T-helper 2 cell treated with Interferon-gamma antibody and Interleukin-4, amounts not matched to agents 5 μg/mL and 100 μg/mL, for 36 hours (primary cell): ENCODE measurements at regions not wholly inside any gene's neighbourhood (a gene's known extent, or its start where the extent isn't known, plus 50 kb on each side); places are given as distances from the start of the nearest gene placed in this dataset.
A peak's percentile ranks its signal among the peaks of the same experiment; 100 is the strongest.
"Not testable (repeated sequence)": the region's sequence is repeated elsewhere in the genome, so short reads cannot be mapped to it uniquely, and the experiment has no call there.

ENCODE experiments used
- DNase-seq: peaks from one replicate; pipeline ENCODE4 v3.0.0; 2021; ENCODE audit warnings: low spot score
- H3K27ac Mint-ChIP-seq: one replicate; pipeline ENCODE4 v1.8.0; 2021; ENCODE audit warnings: mild to moderate bottlenecking, mixed read lengths
- H3K27me3 Mint-ChIP-seq: one replicate; pipeline ENCODE4 v1.8.0; 2021; ENCODE audit warnings: low read depth, mixed read lengths
- H3K36me3 Mint-ChIP-seq: one replicate; pipeline ENCODE4 v1.8.0; 2021; ENCODE audit warnings: low read depth, mixed read lengths
- H3K4me1 Mint-ChIP-seq: one replicate; pipeline ENCODE4 v1.8.0; 2021; ENCODE audit warnings: low read depth, mixed read lengths
- H3K4me3 Mint-ChIP-seq: one replicate; pipeline ENCODE4 v1.8.0; 2022; ENCODE audit warnings: mild to moderate bottlenecking, moderate library complexity, mixed read lengths
- H3K9me3 Mint-ChIP-seq: one replicate; pipeline ENCODE4 v1.8.0; 2021; ENCODE audit warnings: mixed read lengths

DNA sequence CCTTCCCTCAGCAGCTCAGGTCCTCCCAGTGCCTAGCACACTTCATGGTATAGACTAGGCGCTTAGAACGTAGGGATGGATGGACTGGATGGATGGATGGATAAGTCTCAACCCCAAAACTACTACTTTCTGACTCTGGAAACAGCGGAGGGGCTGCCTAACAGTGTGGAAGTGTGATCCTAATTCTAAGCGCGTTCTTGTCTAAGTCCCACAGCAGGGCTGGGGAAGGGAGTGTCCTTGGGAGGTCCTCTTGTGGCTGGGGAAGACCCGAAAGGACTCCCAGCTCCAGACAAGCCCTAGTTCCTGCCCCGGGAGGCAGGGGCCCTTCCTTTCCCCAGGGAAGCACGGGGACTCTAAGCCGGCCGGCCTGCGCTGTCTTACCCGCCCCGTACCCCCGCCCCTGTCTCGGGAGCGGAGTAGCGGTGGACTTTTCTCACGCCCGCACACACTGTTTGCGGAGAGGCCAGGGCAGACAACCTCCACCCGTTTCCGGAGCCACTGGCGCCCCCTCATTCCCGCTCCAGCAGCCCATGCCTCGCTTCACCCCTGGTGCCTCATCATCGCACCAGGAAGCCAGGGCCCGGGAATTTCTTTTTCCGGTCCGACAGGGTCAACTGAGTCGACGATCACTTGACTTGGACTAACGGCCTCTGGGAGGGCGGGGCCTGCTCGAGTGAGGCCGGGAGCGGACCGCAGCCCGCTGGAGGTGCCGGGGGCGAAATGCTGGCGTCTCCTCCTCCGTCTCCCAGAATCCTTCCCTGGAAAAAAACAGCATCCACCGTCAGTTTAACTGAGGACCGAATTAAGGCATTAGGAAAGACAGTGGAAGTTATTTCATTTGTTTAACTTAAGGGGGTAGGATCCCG, 133.3 kb downstream of the TBC1D2B start:
- Mint-ChIP-seq H3K4me1 (peaks cover 2% of the 10 kb centered on the region), H3K27me3 (peaks cover 23% of the 10 kb centered on the region), H3K4me3 (peak overlapping the region; percentile 61), H3K27ac (no peak overlapping the region), H3K9me3 (no peaks in the 10 kb centered on the region), H3K36me3 (no peaks in the 10 kb centered on the region)
- peak; percentile 40 for DNase-seq

DNA sequence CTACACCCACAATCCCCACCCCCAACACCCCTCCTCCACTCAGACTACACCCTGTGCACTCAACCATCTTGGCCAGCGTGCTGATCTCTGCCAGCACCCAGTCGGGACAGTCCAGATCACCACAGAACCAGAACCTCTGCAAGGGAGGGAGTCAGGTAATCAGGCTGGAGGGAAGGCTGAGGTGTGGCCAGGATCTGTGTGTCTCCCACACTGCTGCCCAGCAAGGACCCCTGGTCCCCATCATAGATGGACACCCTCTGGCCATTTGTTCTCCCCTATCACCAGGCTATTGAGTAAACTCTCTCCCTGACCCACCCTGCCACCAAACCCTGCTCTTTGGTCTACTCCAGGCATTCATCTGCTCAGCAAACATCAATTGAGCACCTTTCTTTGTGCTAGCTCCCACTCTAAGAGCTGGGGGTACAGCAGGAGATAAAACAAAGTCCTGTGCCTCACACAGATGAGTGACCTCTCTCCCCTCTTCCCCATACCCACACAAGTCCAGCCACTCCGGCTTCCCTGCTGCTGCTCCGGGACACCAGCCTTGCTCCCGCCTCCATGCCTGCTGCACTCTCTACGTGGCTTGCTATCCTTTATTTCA, 134.8 kb downstream of the TBC1D2B start:
- Mint-ChIP-seq H3K4me1 (peaks cover 2% of the 10 kb centered on the region), H3K27ac (no peak overlapping the region), H3K27me3 (peaks cover 20% of the 10 kb centered on the region), H3K4me3 (no peak overlapping the region), H3K9me3 (no peaks in the 10 kb centered on the region), H3K36me3 (no peaks in the 10 kb centered on the region)
- no peak for DNase-seq

DNA sequence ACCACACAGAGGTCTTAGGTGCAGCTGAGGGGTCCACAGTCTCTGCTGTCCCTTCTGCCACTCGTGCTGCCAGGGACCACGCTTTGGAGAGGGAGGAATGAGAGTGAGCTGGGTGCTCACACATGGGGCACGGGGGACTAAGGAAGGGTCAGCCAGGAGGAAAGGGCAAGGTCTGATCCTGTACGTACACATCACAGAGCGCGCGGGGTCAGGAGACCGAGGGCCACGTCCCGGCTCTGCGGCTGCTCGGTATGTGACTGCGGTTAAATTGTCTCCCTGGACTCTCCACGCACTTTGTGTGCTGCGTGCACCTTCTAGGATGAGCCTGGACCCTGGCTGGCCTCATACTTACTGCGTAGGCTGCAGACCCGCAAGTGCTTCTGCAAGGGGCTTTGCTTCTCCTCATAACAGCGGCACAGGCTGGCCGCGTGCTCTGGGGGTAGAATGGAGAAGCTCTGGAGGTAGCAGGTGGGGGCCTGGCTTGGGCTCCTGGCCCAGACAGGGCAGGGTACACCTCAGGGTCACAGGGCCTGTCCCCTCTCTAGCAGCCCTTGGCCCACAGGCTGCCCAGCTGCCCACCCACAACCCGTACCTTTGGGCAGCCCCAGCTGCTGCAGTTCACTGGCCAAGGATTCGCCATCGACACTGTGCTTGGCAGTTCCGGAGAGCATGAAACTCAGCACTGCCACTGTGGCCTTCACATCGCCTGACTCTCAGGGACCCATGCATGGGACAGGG, 136.3 kb downstream of the TBC1D2B start:
- H3K4me3 Mint-ChIP-seq, H3K36me3 Mint-ChIP-seq, H3K9me3 Mint-ChIP-seq, DNase-seq, H3K4me1 Mint-ChIP-seq, H3K27ac Mint-ChIP-seq: not testable (repeated sequence)
- H3K27me3 Mint-ChIP-seq: peaks cover 22% of the 10 kb centered on the region

DNA sequence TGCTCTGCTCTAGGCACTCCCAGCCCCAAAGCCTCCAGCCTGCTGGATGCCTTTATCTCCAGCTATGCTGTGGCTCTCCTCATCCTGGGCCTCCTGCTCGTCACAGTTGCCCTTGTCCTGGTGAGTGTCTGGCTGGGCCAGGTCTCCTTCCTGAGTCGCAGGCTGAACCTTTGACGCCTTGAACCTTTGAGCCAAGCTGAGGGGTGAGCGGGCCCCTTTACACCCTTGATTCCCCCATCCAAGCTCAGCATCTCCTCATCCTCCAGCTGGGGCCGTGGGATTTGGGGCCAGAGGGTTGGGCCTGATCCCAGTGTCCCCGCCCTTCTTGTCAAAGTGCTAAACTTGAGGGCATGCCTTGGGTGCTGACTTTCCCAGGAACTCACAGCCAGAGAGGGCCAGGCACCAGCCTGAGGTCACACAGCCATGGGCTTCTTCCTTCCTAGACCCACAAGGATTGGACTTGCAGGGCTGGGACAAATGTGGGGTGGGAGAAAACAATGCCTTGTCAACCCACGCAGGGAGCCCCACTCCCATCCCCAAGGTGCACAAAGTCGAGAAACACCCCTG, 137.0 kb downstream of the TBC1D2B start:
- peaks cover 17% of the 10 kb centered on the region for H3K27me3 Mint-ChIP-seq
- H3K9me3 Mint-ChIP-seq: no peaks in the 10 kb centered on the region
- H3K4me1 Mint-ChIP-seq: peaks cover 2% of the 10 kb centered on the region
- H3K27ac Mint-ChIP-seq: no peak overlapping the region
- H3K36me3 Mint-ChIP-seq: no peaks in the 10 kb centered on the region
- no peak overlapping the region for H3K4me3 Mint-ChIP-seq
- no peak for DNase-seq

DNA sequence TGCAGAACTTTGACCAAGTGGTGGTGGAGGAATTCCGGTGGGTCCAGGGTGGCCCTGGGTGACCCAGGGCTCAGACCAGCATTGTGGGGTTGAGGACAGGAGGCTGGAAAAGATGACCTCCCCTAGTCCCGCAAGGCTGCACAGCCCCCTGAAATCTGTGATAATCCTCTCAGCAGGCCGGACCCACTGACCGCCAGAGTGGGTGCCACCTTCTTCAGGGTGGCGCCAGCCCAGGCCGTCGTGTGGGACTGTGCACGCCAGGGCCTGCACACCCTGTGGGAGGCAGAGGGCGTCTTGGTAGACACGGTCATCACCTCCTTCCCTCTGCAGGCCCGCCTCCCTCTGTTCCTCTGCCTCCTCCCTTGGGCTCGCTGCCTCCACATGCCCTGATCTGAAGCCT, 137.7 kb downstream of the TBC1D2B start:
- Mint-ChIP-seq H3K4me1 (no peaks in the 10 kb centered on the region), H3K36me3 (no peaks in the 10 kb centered on the region), H3K27ac (no peak overlapping the region), H3K9me3 (no peaks in the 10 kb centered on the region), H3K4me3 (no peak overlapping the region), H3K27me3 (peaks cover 14% of the 10 kb centered on the region)
- DNase-seq: no peak

DNA sequence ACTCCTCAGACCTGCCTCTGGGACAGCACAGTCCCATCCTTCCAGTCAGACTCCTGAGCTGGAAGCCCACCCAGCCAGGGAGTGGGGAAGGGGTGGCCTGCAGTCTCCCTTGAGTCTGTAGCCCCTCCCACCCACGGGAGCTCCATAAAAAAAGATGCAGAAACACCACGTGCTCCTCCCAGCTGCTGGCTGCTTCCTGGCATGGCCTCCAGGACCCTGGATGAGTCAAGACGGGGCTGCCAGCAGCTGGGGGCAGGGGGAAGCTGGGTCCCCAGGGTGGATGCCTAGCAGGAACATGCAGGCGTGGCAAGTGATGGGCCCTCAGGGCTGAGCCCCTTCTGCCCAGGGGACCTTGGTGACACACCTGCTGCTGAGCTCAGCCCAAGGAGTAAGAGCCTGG, 138.5 kb downstream of the TBC1D2B start:
- H3K27me3 Mint-ChIP-seq: peaks cover 14% of the 10 kb centered on the region
- not testable (repeated sequence) for H3K27ac Mint-ChIP-seq, DNase-seq, H3K4me3 Mint-ChIP-seq, H3K9me3 Mint-ChIP-seq, H3K4me1 Mint-ChIP-seq, H3K36me3 Mint-ChIP-seq

DNA sequence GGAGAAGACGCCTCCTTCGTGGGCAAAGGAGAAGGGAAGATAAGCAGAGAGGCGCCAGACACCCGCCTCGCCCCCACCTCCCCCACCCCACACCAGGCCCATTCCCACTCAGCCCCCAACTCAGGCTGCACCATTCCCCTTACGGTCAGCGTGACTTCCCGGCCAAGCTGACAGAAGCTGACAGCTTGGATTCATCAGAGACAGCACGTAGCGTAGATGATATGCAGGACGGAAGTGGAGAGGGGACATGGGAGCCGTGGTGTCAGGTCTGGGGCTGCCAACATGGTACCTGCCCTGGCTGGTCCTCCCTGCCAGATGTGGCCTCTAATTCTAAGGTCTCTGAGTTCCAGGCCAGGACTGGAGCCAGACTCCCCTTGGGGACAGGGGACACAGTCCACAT, 139.0 kb downstream of the TBC1D2B start:
- not testable (repeated sequence) for H3K36me3 Mint-ChIP-seq, H3K27ac Mint-ChIP-seq, H3K9me3 Mint-ChIP-seq, H3K4me3 Mint-ChIP-seq, DNase-seq, H3K4me1 Mint-ChIP-seq, H3K27me3 Mint-ChIP-seq

DNA sequence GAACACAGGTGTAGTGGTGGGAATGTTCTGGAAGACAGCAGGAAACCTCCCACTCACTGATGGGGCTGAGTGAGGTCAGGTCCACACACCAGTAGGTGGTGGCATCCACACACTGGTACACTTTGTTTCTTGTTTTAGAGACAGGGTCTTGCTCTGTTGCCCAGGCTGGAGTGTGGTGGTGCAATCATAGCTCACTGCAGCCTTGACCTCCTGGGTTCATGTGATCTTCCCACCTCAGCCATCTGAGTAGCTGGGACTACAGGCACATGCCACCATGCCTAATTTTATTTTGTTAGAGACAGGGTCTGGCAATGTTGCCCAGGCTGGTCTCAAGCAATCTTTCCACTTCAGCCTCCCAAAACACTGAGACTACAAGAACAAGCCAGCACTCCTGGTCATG, 140.9 kb downstream of the TBC1D2B start:
- not testable (repeated sequence) for H3K27me3 Mint-ChIP-seq, H3K4me3 Mint-ChIP-seq, H3K9me3 Mint-ChIP-seq, H3K36me3 Mint-ChIP-seq, H3K4me1 Mint-ChIP-seq, DNase-seq, H3K27ac Mint-ChIP-seq

DNA sequence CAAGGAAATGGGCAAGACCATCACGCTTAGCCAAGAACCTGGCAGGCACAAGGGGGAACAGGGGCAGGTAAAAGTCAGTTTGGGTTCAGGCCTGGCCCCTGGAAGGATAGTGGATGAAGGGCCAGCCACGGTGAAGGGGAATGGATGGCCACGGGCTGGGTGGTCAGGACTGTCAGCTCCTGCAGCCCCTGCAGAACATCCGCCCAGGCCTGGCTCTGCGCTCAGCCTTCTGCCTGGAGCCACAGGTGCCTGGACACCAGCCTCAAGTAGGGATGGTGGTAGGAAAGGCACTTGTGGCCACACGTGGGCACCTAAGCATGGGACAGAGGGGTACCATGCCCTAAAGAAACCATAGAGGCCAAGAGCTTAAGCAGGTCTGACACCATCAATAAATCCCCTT, 143.0 kb downstream of the TBC1D2B start:
- not testable (repeated sequence) for H3K36me3 Mint-ChIP-seq, H3K27ac Mint-ChIP-seq, H3K4me3 Mint-ChIP-seq, H3K4me1 Mint-ChIP-seq, H3K9me3 Mint-ChIP-seq, DNase-seq, H3K27me3 Mint-ChIP-seq

DNA sequence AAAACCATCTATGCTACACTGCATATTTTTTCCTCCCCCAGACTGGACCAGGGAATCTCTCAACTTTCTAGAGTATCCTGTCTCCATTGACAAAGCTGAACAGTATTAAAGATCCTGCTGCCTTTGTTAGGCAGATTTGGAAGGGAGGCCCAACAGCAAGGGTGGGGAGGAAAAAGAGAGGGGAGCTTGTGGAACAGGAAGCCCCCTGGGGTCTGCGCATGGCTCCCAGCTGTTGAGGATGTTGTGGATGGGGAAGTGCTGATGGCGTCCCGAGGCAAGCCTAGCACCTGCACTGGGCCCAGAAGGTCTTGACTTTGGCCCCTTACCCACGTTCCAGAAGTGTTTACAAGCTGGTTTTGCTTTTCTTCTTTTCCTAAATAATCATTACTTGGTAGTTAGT, 146.6 kb downstream of the TBC1D2B start:
- DNase-seq, H3K4me1 Mint-ChIP-seq, H3K36me3 Mint-ChIP-seq, H3K27ac Mint-ChIP-seq, H3K9me3 Mint-ChIP-seq, H3K27me3 Mint-ChIP-seq, H3K4me3 Mint-ChIP-seq: not testable (repeated sequence)

DNA sequence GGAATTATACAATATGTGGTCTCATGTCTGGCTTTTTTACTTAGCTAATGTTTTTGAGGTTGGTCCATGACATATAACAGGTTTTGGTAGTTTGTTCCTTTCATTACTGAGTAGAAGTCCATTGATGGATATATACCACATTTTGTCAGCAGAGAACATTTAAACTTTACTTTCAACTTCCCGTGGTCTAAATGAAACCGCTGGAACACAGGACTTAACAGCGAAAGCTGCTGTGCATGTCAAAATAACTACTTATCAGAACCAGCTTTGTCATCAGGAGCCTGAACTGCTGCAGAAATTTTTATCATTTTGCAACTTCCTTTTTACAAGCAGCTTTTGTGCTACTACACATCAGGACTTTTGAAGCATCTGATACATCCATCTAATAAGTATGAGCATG, 147.0 kb downstream of the TBC1D2B start:
- H3K4me1 Mint-ChIP-seq, DNase-seq, H3K27ac Mint-ChIP-seq, H3K27me3 Mint-ChIP-seq, H3K36me3 Mint-ChIP-seq, H3K9me3 Mint-ChIP-seq, H3K4me3 Mint-ChIP-seq: not testable (repeated sequence)

DNA sequence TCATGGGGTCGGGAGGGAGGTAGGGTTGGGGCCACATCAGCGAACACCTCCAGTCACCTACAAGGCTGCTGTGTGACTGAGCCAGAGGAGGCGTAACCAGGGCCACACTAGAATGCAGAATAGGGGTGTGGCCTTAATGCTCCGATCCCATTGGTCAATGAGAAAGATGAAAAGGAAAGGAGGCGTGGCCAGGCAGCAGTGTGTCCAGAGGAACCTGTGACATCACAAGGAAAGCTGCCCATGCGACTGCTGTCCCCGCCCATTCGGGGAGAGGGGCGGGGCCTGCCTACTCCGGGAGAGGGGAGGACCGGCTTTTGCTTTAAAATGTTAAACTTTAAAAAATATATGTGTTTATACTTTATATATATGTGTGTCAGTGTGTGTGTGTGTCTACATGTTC, 150.7 kb downstream of the TBC1D2B start:
- H3K4me3 Mint-ChIP-seq, H3K4me1 Mint-ChIP-seq, H3K36me3 Mint-ChIP-seq, H3K9me3 Mint-ChIP-seq, DNase-seq, H3K27ac Mint-ChIP-seq, H3K27me3 Mint-ChIP-seq: not testable (repeated sequence)

DNA sequence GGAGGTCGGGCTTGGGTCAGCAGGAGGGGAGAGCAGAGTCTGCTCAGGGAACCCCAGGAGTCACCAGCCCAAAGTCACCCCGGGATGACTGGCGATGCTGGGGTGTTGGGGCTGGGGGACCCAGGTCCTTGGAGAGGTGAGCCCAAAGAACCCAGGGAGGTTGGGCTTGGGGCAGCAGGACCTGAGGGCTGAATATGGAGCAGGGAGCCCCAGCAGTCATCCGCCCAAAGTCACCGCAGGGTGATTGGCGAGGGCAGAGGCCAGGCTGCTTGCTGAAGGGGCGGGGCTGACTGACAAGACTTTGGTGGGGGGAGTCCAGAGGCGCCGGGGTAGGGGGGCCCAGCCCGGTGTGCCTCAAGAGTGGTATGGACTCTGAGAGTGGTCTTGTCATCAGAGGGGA, 151.2 kb downstream of the TBC1D2B start:
- H3K27me3 Mint-ChIP-seq, H3K36me3 Mint-ChIP-seq, H3K27ac Mint-ChIP-seq: not testable (repeated sequence)

DNA sequence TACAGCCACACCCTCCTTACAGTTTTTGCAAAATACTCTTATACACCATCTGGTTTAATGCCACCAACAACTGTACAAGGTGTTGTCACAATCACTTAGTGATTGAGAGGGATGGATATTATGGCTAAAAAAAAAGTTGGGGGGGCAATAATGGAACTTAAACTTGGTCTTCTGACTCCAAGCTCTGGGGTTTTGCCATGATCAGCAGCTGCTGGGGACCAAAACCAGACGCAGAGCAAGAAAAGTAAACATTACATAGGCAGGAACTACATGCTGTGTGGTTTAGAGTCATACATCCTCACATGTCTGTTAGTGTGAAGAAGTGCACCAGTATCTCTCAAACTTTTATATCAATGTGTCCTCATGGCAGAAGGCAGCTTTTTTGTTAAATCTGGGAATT, 152.4 kb downstream of the TBC1D2B start:
- H3K27me3 Mint-ChIP-seq, H3K27ac Mint-ChIP-seq, H3K4me3 Mint-ChIP-seq, H3K4me1 Mint-ChIP-seq, H3K9me3 Mint-ChIP-seq, H3K36me3 Mint-ChIP-seq, DNase-seq: not testable (repeated sequence)

More for the DNA sequence above, 151.2 kb downstream of the TBC1D2B start:
- H3K4me1 Mint-ChIP-seq, H3K9me3 Mint-ChIP-seq, DNase-seq, H3K4me3 Mint-ChIP-seq: not testable (repeated sequence)
